ENCODE measurements at regions not wholly inside any gene's neighbourhood (a gene's known extent, or its start where the extent isn't known, plus 50 kb on each side); places are given as distances from the start of the nearest gene placed in this dataset.

GRCh38 chr12:127571578-127571977, 695.4 kb upstream of the TMEM132C start:
- POLR2A ChIA-PET (ENCODE audit: low non-redundant PET): no interaction called here
- CTCF ChIA-PET: no interaction called here
- TF ChIP-seq, protein P1, sequence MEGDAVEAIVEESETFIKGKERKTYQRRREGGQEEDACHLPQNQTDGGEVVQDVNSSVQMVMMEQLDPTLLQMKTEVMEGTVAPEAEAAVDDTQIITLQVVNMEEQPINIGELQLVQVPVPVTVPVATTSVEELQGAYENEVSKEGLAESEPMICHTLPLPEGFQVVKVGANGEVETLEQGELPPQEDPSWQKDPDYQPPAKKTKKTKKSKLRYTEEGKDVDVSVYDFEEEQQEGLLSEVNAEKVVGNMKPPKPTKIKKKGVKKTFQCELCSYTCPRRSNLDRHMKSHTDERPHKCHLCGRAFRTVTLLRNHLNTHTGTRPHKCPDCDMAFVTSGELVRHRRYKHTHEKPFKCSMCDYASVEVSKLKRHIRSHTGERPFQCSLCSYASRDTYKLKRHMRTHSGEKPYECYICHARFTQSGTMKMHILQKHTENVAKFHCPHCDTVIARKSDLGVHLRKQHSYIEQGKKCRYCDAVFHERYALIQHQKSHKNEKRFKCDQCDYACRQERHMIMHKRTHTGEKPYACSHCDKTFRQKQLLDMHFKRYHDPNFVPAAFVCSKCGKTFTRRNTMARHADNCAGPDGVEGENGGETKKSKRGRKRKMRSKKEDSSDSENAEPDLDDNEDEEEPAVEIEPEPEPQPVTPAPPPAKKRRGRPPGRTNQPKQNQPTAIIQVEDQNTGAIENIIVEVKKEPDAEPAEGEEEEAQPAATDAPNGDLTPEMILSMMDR (conservative IDR thresholded peaks at IDR 0.05; ENCODE audit: low read depth): no peak
- H3K27ac ChIP-seq: no peak overlapping the region
- DNase-seq (ENCODE audit: low spot score): no peak

- TF ChIP-seq, protein P1 (conservative IDR thresholded peaks at IDR 0.05; ENCODE audit: low read depth): no peak
- DNase-seq (ENCODE audit: low spot score): no peak
- CTCF ChIA-PET: no interaction called here
- POLR2A ChIA-PET (ENCODE audit: low non-redundant PET): no interaction called here
- H3K27ac ChIP-seq: no peak overlapping the region
These were observed 687.5 kb upstream of the TMEM132C start for GRCh38 chr12:127579446-127579845.

DNA sequence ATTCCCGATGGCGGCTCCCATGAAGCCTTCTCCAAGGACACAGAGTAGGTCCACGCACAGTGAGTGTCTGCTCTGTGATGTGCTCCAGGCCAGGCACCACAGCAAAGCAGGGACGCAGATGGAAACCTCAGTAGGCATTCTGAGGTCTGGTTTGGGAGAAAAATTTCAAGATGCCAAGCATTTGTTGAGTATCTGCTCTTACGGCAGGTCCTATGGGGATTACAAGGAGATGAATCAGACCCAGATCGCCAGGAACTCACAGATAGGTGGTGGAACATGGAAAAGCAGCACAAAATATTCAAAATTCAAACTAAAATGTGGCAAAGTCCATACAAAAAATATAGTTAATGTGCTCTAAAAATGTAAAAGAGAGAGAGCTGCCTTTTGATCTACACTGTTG, 684.9 kb upstream of the TMEM132C start:
- TF ChIP-seq, protein P1 (conservative IDR thresholded peaks at IDR 0.05; ENCODE audit: low read depth): no peak
- H3K27ac ChIP-seq: no peak overlapping the region
- no peak for DNase-seq (ENCODE audit: low spot score)
- CTCF ChIA-PET: no interaction called here
- POLR2A ChIA-PET (ENCODE audit: low non-redundant PET): no interaction called here

- CTCF ChIA-PET: no interaction called here
- DNase-seq (ENCODE audit: low spot score): no peak
- TF ChIP-seq, protein P1 (conservative IDR thresholded peaks at IDR 0.05; ENCODE audit: low read depth): no peak
- POLR2A ChIA-PET (ENCODE audit: low non-redundant PET): no interaction called here
- H3K27ac ChIP-seq: no peak overlapping the region
These were observed 683.9 kb upstream of the TMEM132C start for GRCh38 chr12:127583041-127583440.

DNA sequence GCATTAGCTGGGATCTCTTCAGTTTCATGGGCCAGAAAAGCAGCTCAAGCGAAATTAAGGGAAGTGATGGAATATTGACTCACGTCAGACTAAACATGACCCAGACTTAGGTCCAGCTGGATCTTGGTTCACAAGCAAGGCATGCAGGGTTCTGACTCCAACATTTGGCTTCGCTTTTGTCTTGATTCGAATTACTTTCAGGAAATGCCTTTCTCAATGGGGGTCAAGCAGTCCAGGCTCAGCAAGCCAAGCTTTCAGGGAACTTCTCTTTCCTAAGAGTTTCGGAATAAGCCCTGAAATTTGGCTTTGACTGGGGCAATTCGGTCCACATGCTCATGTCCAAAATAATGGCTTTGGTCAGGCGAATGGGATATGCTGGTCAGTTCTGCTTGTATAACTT, 678.7 kb upstream of the TMEM132C start:
- DNase-seq (ENCODE audit: low spot score): peak; percentile 8
- POLR2A ChIA-PET (ENCODE audit: low non-redundant PET): no interaction called here
- CTCF ChIA-PET: no interaction called here
- TF ChIP-seq, protein P1 (conservative IDR thresholded peaks at IDR 0.05; ENCODE audit: low read depth): no peak
- H3K27ac ChIP-seq: no peak overlapping the region

DNA sequence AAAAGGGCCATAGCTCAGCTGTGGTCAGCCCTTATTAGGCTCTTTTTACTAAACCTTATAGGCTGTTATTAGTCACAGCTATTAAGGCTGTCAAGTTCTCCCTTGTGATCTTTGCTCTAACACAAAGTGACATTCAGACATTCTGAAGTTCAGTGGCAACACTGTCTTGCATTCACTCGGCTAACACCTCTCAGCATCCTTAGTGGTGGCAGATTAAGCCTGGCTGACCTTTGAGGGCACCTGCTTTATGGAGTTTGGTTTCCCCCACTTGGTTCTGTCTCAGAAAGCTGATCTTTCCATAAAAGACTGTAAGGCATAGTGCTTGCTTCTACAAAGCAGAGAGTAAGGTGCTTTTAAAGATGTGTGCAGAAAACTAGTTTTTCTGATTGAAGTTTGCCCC, 677.4 kb upstream of the TMEM132C start:
- TF ChIP-seq, protein P1 (conservative IDR thresholded peaks at IDR 0.05; ENCODE audit: low read depth): no peak
- H3K27ac ChIP-seq: no peak overlapping the region
- ChIA-PET CTCF (no interaction called here), POLR2A (ENCODE audit: low non-redundant PET) (no interaction called here)
- DNase-seq (ENCODE audit: low spot score): no peak

- POLR2A ChIA-PET (ENCODE audit: low non-redundant PET): no interaction called here
- TF ChIP-seq, protein P1 (conservative IDR thresholded peaks at IDR 0.05; ENCODE audit: low read depth): no peak
- H3K27ac ChIP-seq: no peak overlapping the region
- no peak for DNase-seq (ENCODE audit: low spot score)
- CTCF ChIA-PET: no interaction called here
These were observed 676.1 kb upstream of the TMEM132C start for GRCh38 chr12:127590868-127591267.

All from RWPE1 (cell line).